ENCODE measurements at regions not wholly inside any gene's neighbourhood (a gene's known extent, or its start where the extent isn't known, plus 50 kb on each side); places are given as distances from the start of the nearest gene placed in this dataset.

DNA sequence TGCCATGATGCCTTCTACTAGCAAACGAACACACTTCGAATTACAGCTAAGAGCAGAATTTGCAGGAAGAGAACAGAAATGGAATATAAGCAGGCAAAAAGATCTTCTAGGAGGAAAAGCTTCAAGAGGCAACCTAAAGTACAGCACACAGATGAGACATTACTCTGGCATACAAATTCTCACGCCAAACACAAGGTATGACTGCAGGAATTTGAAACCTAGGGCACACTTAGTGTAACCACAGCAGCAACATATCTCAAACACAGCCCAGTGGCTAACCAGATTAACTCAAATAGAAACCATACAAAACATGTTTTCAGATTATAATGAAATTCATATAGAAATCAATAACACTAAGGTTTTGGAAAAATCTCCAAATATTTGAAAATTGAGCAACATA lies 481.0 kb upstream of the RGMB start:
- Mint-ChIP-seq H3K4me1 (ENCODE audit: unreplicated experiment) (no peaks in the 10 kb centered on the region), H3K36me3 (no peaks in the 10 kb centered on the region), H3K27me3 (no peaks in the 10 kb centered on the region), H3K4me3 (no peak overlapping the region), H3K27ac (no peak overlapping the region), H3K9me3 (no peaks in the 10 kb centered on the region)
- no peak for TF ChIP-seq CTCF (conservative IDR thresholded peaks at IDR 0.05)
- DNase-seq (ENCODE audit: extremely low spot score, unreplicated experiment) = no peak

- Mint-ChIP-seq H3K4me1 (ENCODE audit: unreplicated experiment) (no peaks in the 10 kb centered on the region), H3K27ac (no peak overlapping the region), H3K27me3 (no peaks in the 10 kb centered on the region), H3K4me3 (no peak overlapping the region), H3K36me3 (no peaks in the 10 kb centered on the region), H3K9me3 (no peaks in the 10 kb centered on the region)
- no peak for DNase-seq (ENCODE audit: extremely low spot score, unreplicated experiment)
- TF ChIP-seq CTCF (conservative IDR thresholded peaks at IDR 0.05) = no peak
Measured at GRCh38 chr5:98296426-98296825, 477.0 kb upstream of the RGMB start.

DNA sequence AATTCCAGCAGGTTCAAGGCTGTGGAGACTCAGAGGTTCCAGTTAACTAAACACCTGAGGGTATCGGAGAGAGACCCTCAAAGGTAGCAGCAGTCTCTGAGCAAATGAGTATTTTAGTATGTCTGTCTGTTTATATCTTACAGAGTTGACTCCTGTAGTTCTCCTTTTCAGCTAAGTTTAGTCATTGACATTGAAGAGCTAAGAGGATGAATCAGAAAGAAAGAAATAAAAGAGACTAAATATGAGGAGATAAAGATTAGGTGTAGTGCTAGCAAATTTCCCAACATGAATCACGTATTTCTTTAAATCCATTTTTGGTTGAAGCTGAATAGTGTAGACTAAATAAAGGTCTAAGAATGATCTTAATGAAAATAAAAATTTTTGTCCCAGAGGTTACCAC lies 474.0 kb upstream of the RGMB start:
- Mint-ChIP-seq H3K27ac (no peak overlapping the region), H3K4me3 (no peak overlapping the region), H3K9me3 (no peaks in the 10 kb centered on the region), H3K36me3 (no peaks in the 10 kb centered on the region), H3K27me3 (no peaks in the 10 kb centered on the region), H3K4me1 (ENCODE audit: unreplicated experiment) (no peaks in the 10 kb centered on the region)
- no peak for TF ChIP-seq CTCF (conservative IDR thresholded peaks at IDR 0.05)
- DNase-seq (ENCODE audit: extremely low spot score, unreplicated experiment) = no peak

- Mint-ChIP-seq H3K9me3 (no peaks in the 10 kb centered on the region), H3K4me1 (ENCODE audit: unreplicated experiment) (no peaks in the 10 kb centered on the region), H3K36me3 (no peaks in the 10 kb centered on the region), H3K4me3 (no peak overlapping the region), H3K27me3 (no peaks in the 10 kb centered on the region), H3K27ac (no peak overlapping the region)
- no peak for TF ChIP-seq CTCF (conservative IDR thresholded peaks at IDR 0.05)
- DNase-seq (ENCODE audit: extremely low spot score, unreplicated experiment) = no peak
Measured at GRCh38 chr5:98301547-98301946, 471.9 kb upstream of the RGMB start.

GRCh38 chr5:98307811-98308210 lies 465.7 kb upstream of the RGMB start:
- no peak overlapping the region for H3K27ac Mint-ChIP-seq
- peaks cover 8% of the 10 kb centered on the region for H3K4me1 Mint-ChIP-seq (ENCODE audit: unreplicated experiment)
- DNase-seq (ENCODE audit: extremely low spot score, unreplicated experiment) = no peak
- no peaks in the 10 kb centered on the region for H3K36me3 Mint-ChIP-seq
- H3K27me3 Mint-ChIP-seq = no peaks in the 10 kb centered on the region
- TF ChIP-seq CTCF (conservative IDR thresholded peaks at IDR 0.05) = no peak
- H3K9me3 Mint-ChIP-seq = no peaks in the 10 kb centered on the region
- no peak overlapping the region for H3K4me3 Mint-ChIP-seq

DNA sequence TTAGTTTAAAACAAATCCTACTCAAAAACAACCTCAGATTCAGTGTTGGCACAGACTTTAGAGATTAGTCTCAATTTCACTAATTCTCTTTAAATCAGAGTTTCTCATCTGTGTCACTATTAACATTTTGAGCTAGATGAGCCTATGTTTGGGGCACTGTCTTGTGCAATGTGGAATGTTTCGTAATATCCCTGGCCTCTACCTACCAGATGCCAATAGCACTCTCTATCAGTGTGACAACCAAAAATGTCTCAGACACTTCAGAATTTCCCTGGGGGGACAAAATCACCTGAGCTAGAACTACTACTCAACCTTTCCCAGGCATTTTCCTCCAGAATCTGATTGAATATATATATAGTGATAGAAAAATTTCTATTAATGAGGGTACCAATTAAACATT lies 465.2 kb upstream of the RGMB start:
- Mint-ChIP-seq H3K9me3 (no peaks in the 10 kb centered on the region), H3K36me3 (no peaks in the 10 kb centered on the region), H3K27ac (no peak overlapping the region), H3K27me3 (no peaks in the 10 kb centered on the region), H3K4me3 (no peak overlapping the region), H3K4me1 (ENCODE audit: unreplicated experiment) (peaks cover 8% of the 10 kb centered on the region)
- no peak for TF ChIP-seq CTCF (conservative IDR thresholded peaks at IDR 0.05)
- DNase-seq (ENCODE audit: extremely low spot score, unreplicated experiment) = no peak
